GM18870 (cell line): ENCODE measurements at regions not wholly inside any gene's neighbourhood (a gene's known extent, or its start where the extent isn't known, plus 50 kb on each side); places are given as distances from the start of the nearest gene placed in this dataset.
A peak's percentile ranks its signal among the peaks of the same experiment; 100 is the strongest.

ENCODE experiments used
- ATAC-seq: cut with Tn5 transposase; IDR thresholded peaks from one replicate; pipeline ENCODE4 v1.9.1; 2021; ENCODE audit warnings: moderate library complexity; ENCODE audit not compliant: unreplicated experiment

GRCh38 chr1:87863317-87863716, 534.6 kb downstream of the LMO4 start:
- no peak for ATAC-seq

GRCh38 chr1:87864676-87865075, 536.0 kb downstream of the LMO4 start:
- ATAC-seq = peak; percentile 77

GRCh38 chr1:87866416-87866815, 537.7 kb downstream of the LMO4 start:
- no peak for ATAC-seq

- no peak for ATAC-seq
Observed at GRCh38 chr1:87867626-87868025, 538.9 kb downstream of the LMO4 start.

GRCh38 chr1:87869567-87869966, 540.9 kb downstream of the LMO4 start:
- ATAC-seq = no peak

GRCh38 chr1:87872189-87872588, 543.5 kb downstream of the LMO4 start:
- ATAC-seq = peak; percentile 54

- no peak for ATAC-seq
Observed at GRCh38 chr1:87872692-87873091, 544.0 kb downstream of the LMO4 start.

- no peak for ATAC-seq
Observed at GRCh38 chr1:87878873-87879272, 550.2 kb downstream of the LMO4 start.

- no peak for ATAC-seq
Observed at GRCh38 chr1:87880098-87880760, 551.5 kb downstream of the LMO4 start.

GRCh38 chr1:87880764-87881163, 552.1 kb downstream of the LMO4 start:
- no peak for ATAC-seq

GRCh38 chr1:87883906-87884305, 555.2 kb downstream of the LMO4 start:
- ATAC-seq = no peak

GRCh38 chr1:87884581-87884980, 555.9 kb downstream of the LMO4 start:
- no peak for ATAC-seq

GRCh38 chr1:87885278-87886025, 556.8 kb downstream of the LMO4 start:
- no peak for ATAC-seq

GRCh38 chr1:87887100-87887499, 558.4 kb downstream of the LMO4 start:
- no peak for ATAC-seq

GRCh38 chr1:87888446-87888845, 559.8 kb downstream of the LMO4 start:
- ATAC-seq = no peak

- ATAC-seq = no peak
Observed at GRCh38 chr1:87894062-87894461, 565.4 kb downstream of the LMO4 start.

- no peak for ATAC-seq
Observed at GRCh38 chr1:87897481-87897880, 568.8 kb downstream of the LMO4 start.

GRCh38 chr1:87898431-87898830, 569.8 kb downstream of the LMO4 start:
- ATAC-seq = no peak

- no peak for ATAC-seq
Observed at GRCh38 chr1:87899017-87899416, 570.3 kb downstream of the LMO4 start.

GRCh38 chr1:87899746-87900145, 571.1 kb downstream of the LMO4 start:
- no peak for ATAC-seq

- ATAC-seq = peak; percentile 72
Observed at GRCh38 chr1:87902830-87903229, 574.1 kb downstream of the LMO4 start.

- no peak for ATAC-seq
Observed at GRCh38 chr1:87903242-87903641, 574.6 kb downstream of the LMO4 start.

GRCh38 chr1:87904651-87905050, 576.0 kb downstream of the LMO4 start:
- no peak for ATAC-seq
